Gastrocnemius medialis (tissue), 4 donors: ENCODE measurements at regions not wholly inside any gene's neighbourhood (a gene's known extent, or its start where the extent isn't known, plus 50 kb on each side); places are given as distances from the start of the nearest gene placed in this dataset.

Experiments
- POLR2A ChIP-seq, 2 donors: fragments of 450-650 bp; IDR thresholded peaks; one replicate each; pipeline ENCODE4 v1.6.1; 2017; ENCODE audit warnings: antibody characterized with exemption in 2 of 2, mild to moderate bottlenecking in 2 of 2, moderate library complexity in 2 of 2
- TF ChIP-seq, protein P1 (sequence below), 5 experiments: fragments of 450-650 bp in 3 of 5; fragments of 200-600 bp in 2 of 5; sonication (generic) in 2 of 5; IDR thresholded peaks in 4 of 5; conservative IDR thresholded peaks in 1 of 5; 1 replicate in 4 of 5; 2 replicates in 1 of 5; pipeline ENCODE4 v1.5.1; 2016 to 2019; ENCODE audit warnings: antibody characterized with exemption in 5 of 5, mild to moderate bottlenecking in 3 of 5, moderate library complexity in 3 of 5

- TF ChIP-seq POLR2A (IDR thresholded peaks at IDR 0.05), result no peak
- TF ChIP-seq, protein P1, sequence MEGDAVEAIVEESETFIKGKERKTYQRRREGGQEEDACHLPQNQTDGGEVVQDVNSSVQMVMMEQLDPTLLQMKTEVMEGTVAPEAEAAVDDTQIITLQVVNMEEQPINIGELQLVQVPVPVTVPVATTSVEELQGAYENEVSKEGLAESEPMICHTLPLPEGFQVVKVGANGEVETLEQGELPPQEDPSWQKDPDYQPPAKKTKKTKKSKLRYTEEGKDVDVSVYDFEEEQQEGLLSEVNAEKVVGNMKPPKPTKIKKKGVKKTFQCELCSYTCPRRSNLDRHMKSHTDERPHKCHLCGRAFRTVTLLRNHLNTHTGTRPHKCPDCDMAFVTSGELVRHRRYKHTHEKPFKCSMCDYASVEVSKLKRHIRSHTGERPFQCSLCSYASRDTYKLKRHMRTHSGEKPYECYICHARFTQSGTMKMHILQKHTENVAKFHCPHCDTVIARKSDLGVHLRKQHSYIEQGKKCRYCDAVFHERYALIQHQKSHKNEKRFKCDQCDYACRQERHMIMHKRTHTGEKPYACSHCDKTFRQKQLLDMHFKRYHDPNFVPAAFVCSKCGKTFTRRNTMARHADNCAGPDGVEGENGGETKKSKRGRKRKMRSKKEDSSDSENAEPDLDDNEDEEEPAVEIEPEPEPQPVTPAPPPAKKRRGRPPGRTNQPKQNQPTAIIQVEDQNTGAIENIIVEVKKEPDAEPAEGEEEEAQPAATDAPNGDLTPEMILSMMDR (IDR thresholded peaks at IDR 0.05 in 4 of 5, conservative IDR thresholded peaks at IDR 0.05 in 1 of 5), result no peak
Measured at GRCh38 chr12:40505327-40505726, 186.9 kb upstream of the CNTN1 start.
